Epithelial cell of esophagus (primary cell): ENCODE measurements at regions not wholly inside any gene's neighbourhood (a gene's known extent, or its start where the extent isn't known, plus 50 kb on each side); places are given as distances from the start of the nearest gene placed in this dataset.

ENCODE experiments used
- DNase-seq: peaks from one replicate; pipeline ENCODE4 v3.0.0; 2010; ENCODE audit warnings: low read depth
- H3K4me3 ChIP-seq: 2 replicates; pipeline ENCODE4 v1.5.1; 2011; ENCODE audit warnings: mild to moderate bottlenecking, low read length, control low read depth
- TF ChIP-seq, protein P1 (sequence below): IDR thresholded peaks from 2 replicates; pipeline ENCODE4 v1.5.1; 2011; ENCODE audit warnings: low read depth, mild to moderate bottlenecking, low read length, control low read depth, inconsistent platforms; ENCODE audit not compliant: insufficient read depth; ENCODE audit errors: missing control alignments

DNA sequence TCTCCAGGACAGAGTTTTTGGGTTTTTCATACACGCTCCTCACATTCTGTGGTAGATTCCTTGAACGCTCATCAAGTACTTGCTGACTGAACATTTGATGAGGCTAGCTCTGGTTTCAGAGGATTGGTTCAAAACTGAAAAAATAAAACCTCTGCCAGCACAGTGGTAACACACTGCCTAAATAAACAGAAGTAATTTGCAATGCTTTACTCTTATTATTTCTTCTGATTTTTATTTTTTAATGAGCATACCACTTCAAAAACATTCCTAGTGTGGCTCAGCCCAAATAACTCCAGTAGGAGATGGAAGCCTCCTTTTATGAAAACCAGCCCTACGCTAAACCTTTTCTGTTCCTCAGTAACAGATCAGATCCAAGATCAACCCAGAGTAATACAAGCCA, 72.0 kb upstream of the INTU start:
- H3K4me3 ChIP-seq = no peak overlapping the region
- TF ChIP-seq, protein P1, sequence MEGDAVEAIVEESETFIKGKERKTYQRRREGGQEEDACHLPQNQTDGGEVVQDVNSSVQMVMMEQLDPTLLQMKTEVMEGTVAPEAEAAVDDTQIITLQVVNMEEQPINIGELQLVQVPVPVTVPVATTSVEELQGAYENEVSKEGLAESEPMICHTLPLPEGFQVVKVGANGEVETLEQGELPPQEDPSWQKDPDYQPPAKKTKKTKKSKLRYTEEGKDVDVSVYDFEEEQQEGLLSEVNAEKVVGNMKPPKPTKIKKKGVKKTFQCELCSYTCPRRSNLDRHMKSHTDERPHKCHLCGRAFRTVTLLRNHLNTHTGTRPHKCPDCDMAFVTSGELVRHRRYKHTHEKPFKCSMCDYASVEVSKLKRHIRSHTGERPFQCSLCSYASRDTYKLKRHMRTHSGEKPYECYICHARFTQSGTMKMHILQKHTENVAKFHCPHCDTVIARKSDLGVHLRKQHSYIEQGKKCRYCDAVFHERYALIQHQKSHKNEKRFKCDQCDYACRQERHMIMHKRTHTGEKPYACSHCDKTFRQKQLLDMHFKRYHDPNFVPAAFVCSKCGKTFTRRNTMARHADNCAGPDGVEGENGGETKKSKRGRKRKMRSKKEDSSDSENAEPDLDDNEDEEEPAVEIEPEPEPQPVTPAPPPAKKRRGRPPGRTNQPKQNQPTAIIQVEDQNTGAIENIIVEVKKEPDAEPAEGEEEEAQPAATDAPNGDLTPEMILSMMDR = no peak
- DNase-seq = no peak

DNA sequence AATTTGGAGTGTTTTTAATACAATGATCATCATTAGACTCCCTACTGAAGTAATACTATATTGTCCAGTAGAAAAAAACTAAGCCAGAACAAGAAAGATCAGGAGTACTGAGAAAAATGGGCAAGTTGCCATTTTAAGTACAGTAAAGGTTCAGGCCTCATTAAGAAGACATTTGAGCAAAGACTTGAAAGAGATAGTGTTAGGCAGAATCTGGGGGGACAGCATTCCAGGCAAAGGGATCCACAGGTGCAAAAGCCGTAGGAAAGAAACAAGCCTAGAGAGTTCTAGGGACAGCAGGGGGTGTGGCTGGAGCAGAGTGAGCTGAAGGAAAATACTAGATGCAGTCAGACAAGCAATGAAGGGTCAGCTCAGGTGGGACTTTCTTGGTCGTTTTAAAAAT, 58.1 kb upstream of the INTU start:
- TF ChIP-seq, protein P1 = no peak

DNA sequence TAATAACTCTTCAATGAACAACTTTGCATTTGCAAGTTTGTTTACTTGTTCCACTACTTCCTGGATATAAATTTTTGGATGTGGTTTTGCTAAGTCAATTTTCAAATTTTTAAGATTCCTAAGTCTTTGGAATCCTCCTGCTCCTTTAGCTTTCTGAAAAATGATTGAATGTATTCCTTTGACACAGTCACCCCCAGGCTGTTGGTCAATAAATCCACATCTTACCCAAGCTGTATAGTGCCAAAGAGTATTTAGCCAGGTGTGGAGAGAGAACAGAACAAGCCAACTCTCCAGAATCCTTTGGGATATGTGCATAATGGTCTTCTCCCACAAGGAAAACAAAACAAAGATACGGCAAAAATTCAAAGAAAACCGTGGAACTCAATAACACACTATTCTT, 56.9 kb upstream of the INTU start:
- TF ChIP-seq, protein P1 = no peak
- DNase-seq = no peak
- no peak overlapping the region for H3K4me3 ChIP-seq

More for the DNA sequence above, 58.1 kb upstream of the INTU start:
- DNase-seq = no peak
- H3K4me3 ChIP-seq = no peak overlapping the region

DNA sequence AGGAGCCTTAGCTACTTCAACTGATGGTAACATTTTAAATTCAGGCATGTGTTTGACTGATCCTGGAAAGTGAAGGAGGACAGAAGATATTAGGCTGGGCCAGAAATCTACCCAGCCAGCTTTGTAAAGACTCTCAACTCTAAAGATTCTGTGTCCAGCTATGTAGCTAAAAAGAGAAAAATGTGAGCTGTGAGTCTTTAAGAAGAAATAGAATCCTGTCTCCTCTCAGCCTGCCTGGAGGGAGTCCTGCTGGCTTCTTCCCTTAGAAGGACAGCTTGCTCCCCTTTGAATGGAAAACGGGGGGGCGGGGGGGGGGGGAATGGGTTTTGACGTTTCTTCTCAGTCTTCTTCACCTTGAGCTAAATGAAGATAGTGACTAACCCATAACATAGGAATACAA, 54.3 kb upstream of the INTU start:
- DNase-seq = no peak
- TF ChIP-seq, protein P1 = no peak
- no peak overlapping the region for H3K4me3 ChIP-seq

DNA sequence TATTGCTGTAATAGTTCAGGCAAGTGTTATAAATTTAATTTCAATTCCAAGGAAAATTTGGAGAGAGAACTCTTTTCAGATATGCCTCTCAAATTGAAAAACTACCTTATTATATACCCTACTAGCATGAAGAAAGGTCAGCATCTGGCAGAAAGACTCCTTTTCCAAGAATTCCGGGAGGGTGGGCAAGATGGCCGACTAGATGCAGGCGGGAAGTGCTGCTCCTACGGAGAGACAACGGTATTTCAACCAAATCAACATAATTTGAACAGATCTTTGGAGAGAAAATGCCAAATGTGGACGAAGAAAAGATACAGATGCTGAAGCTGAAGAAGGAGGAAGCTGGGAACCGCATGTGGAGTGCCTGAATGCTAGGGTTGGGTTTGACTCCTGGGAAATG, 53.8 kb upstream of the INTU start:
- TF ChIP-seq, protein P1 = no peak
- H3K4me3 ChIP-seq = no peak overlapping the region
- DNase-seq = no peak

DNA sequence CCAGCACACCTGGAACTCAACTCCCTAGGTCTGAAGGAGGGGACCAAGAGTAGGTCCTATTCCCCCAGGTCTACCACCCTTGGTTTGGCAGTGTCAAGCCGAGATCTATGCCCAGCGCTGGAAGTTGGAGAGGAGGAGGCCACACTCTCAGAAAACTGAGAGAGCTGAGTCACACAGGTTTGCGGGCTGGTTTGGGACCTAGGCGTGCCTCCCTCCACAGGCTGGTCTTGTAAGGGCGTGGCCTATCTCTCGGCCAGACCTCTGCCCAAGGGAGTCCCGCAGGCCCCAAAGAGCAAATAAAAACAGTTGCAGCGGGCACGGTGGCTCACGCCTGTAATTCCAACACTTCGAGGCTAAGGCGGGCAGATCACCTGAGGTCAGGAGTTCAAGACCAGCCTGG, 52.9 kb upstream of the INTU start:
- no peak for DNase-seq
- TF ChIP-seq, protein P1 = no peak
- H3K4me3 ChIP-seq = no peak overlapping the region

DNA sequence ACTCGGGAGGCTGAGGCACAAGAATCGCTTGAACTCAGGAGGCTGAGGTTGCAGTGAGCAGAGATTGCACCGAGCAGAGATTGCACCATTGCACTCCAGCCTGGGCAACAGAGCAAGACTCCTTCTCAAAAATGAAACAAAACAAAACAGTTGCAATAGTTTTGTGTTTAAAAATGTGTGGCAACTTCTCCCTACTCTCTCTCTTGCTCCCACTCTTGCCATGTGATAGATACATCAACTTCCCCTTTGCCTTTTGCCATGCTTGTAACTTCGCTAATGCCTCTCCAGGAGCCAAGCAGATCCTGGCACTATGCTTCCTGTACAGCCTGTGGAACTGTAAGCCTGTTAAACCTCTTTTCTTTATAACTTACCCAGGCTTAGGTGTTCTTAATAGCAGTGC, 52.5 kb upstream of the INTU start:
- TF ChIP-seq, protein P1 = no peak
- H3K4me3 ChIP-seq = no peak overlapping the region
- no peak for DNase-seq
